WTC11 (cell line): ENCODE measurements at regions not wholly inside any gene's neighbourhood (a gene's known extent, or its start where the extent isn't known, plus 50 kb on each side); places are given as distances from the start of the nearest gene placed in this dataset.

Experiments used
- ATAC-seq: fragments of 200-7000 bp; cut with Tn5 transposase; 2 replicates; pipeline ENCODE4 v1.10.0; 2021; ENCODE audit warnings: mild to moderate bottlenecking, moderate library complexity
- CTCF ChIA-PET: fragments of 300-600 bp; sonication (Branson Sonifier 250); formaldehyde crosslinking; loops from one replicate; lab custom pipeline; 2021; ENCODE audit warnings: antibody characterized with exemption; lab: Charles Lee
- POLR2A ChIA-PET: fragments of 350-600 bp; sonication (Branson Sonifier 250); formaldehyde crosslinking; loops from one replicate; lab custom pipeline; 2021; ENCODE audit warnings: antibody characterized with exemption; lab: Charles Lee
- DNase-seq: peaks from one replicate; pipeline ENCODE4 v3.0.0; 2021; ENCODE audit warnings: low spot score
- H3K27ac Mint-ChIP-seq: 2 replicates; pipeline ENCODE4 v1.8.0; 2021; ENCODE audit warnings: mixed read lengths
- H3K27me3 Mint-ChIP-seq: 2 replicates; pipeline ENCODE4 v1.8.0; 2021; ENCODE audit warnings: low read depth, mild to moderate bottlenecking, moderate library complexity, mixed read lengths
- H3K36me3 Mint-ChIP-seq: 2 replicates; pipeline ENCODE4 v1.8.0; 2021; ENCODE audit warnings: mixed read lengths
- H3K4me1 Mint-ChIP-seq: 2 replicates; pipeline ENCODE4 v1.8.0; 2022; ENCODE audit warnings: mixed read lengths
- H3K4me3 Mint-ChIP-seq: 2 replicates; pipeline ENCODE4 v1.8.0; 2021; ENCODE audit warnings: mild to moderate bottlenecking, moderate library complexity, mixed read lengths
- H3K9me3 Mint-ChIP-seq: 2 replicates; pipeline ENCODE4 v1.8.0; 2021; ENCODE audit warnings: mixed read lengths
- AR ChIP-seq: fragments of 250-450 bp; sonication (Bioruptor Pico); IDR thresholded peaks from 2 replicates; pipeline ENCODE4 v1.9.0; 2021; ENCODE audit warnings: mild to moderate bottlenecking
- ATF1 ChIP-seq: sonication (generic); formaldehyde crosslinking; IDR thresholded peaks from 2 replicates; pipeline ENCODE4 v1.8.1; 2023; ENCODE audit warnings: mild to moderate bottlenecking, moderate library complexity, missing genetic modification reagents
- ATF3 ChIP-seq: sonication (generic); formaldehyde crosslinking; conservative IDR thresholded peaks from 2 replicates; pipeline ENCODE4 v1.8.1; 2022; ENCODE audit warnings: mild to moderate bottlenecking, missing genetic modification reagents
- CREM ChIP-seq: sonication (generic); formaldehyde crosslinking; IDR thresholded peaks from 2 replicates; pipeline ENCODE4 v1.8.1; 2022; ENCODE audit warnings: mild to moderate bottlenecking, missing genetic modification reagents, moderate library complexity
- ELF4 ChIP-seq: sonication (generic); formaldehyde crosslinking; IDR thresholded peaks from 2 replicates; pipeline ENCODE4 v1.8.1; 2022; ENCODE audit warnings: low read depth, mild to moderate bottlenecking, moderate library complexity, missing genetic modification reagents
- HMGXB4 ChIP-seq: sonication (generic); formaldehyde crosslinking; IDR thresholded peaks from 2 replicates; pipeline ENCODE4 v1.8.1; 2023; ENCODE audit warnings: mild to moderate bottlenecking, moderate library complexity, missing genetic modification reagents
- IRF1 ChIP-seq: sonication (generic); formaldehyde crosslinking; IDR thresholded peaks from 2 replicates; pipeline ENCODE4 v1.8.0; 2023; ENCODE audit warnings: missing genetic modification reagents
- MLX ChIP-seq: sonication (generic); formaldehyde crosslinking; IDR thresholded peaks from 2 replicates; pipeline ENCODE4 v1.8.1; 2023; ENCODE audit warnings: mild to moderate bottlenecking, missing genetic modification reagents, moderate library complexity
- MYBL2 ChIP-seq: sonication (generic); formaldehyde crosslinking; IDR thresholded peaks from 2 replicates; pipeline ENCODE4 v1.8.1; 2023; ENCODE audit warnings: mild to moderate bottlenecking, moderate library complexity, missing genetic modification reagents
- NFE2L1 ChIP-seq: sonication (generic); formaldehyde crosslinking; IDR thresholded peaks from 2 replicates; pipeline ENCODE4 v1.8.1; 2023; ENCODE audit warnings: missing genetic modification reagents
- NR3C1 ChIP-seq: sonication (generic); formaldehyde crosslinking; conservative IDR thresholded peaks from 2 replicates; pipeline ENCODE4 v1.8.1; 2023; ENCODE audit warnings: low read depth, mild to moderate bottlenecking, missing genetic modification reagents
- PRDM15 ChIP-seq: sonication (generic); formaldehyde crosslinking; IDR thresholded peaks from 2 replicates; pipeline ENCODE4 v1.8.0; 2022; ENCODE audit warnings: missing genetic modification reagents
- PREB ChIP-seq: sonication (generic); formaldehyde crosslinking; IDR thresholded peaks from 2 replicates; pipeline ENCODE4 v1.8.1; 2022; ENCODE audit warnings: mild to moderate bottlenecking, missing genetic modification reagents, moderate library complexity, borderline replicate concordance
- PRRX2 ChIP-seq: fragments of 250-450 bp; sonication (Bioruptor Pico); IDR thresholded peaks from 2 replicates; pipeline ENCODE4 v1.8.0; 2021; ENCODE audit warnings: mild to moderate bottlenecking
- RORB ChIP-seq: fragments of 250-450 bp; sonication (Bioruptor Pico); IDR thresholded peaks from 2 replicates; pipeline ENCODE4 v1.9.0; 2021; ENCODE audit warnings: mild to moderate bottlenecking
- SMAD3 ChIP-seq: sonication (generic); formaldehyde crosslinking; IDR thresholded peaks from 2 replicates; pipeline ENCODE4 v1.8.0; 2022; ENCODE audit warnings: missing genetic modification reagents, mild to moderate bottlenecking, borderline replicate concordance
- SOX15 ChIP-seq: fragments of 250-450 bp; sonication (Bioruptor Pico); IDR thresholded peaks from 2 replicates; pipeline ENCODE4 v1.9.0; 2021; ENCODE audit warnings: mild to moderate bottlenecking
- TP53 ChIP-seq: sonication (generic); formaldehyde crosslinking; IDR thresholded peaks from 2 replicates; pipeline ENCODE4 v1.8.1; 2023; ENCODE audit warnings: mild to moderate bottlenecking, missing genetic modification reagents
- ZNF416 ChIP-seq: fragments of 250-450 bp; sonication (Bioruptor Pico); IDR thresholded peaks from 2 replicates; pipeline ENCODE4 v1.9.0; 2021; ENCODE audit warnings: mild to moderate bottlenecking, inconsistent platforms

- TF ChIP-seq IRF1 (CRISPR knock-in tag) = no peak
- no peak for TF ChIP-seq MYBL2 (CRISPR knock-in tag)
- TF ChIP-seq, all 79 proteins: peak for 0
These were observed 320.0 kb upstream of the SOX11 start (continued) for GRCh38 chr2:5372141-5372540.

- H3K27me3 Mint-ChIP-seq = peaks cover 11% of the 10 kb centered on the region
- ChIA-PET CTCF (no interaction called here), POLR2A (no interaction called here)
- peaks cover 72% of the 10 kb centered on the region for H3K36me3 Mint-ChIP-seq
- no peak overlapping the region for H3K4me3 Mint-ChIP-seq
- H3K4me1 Mint-ChIP-seq = no peaks in the 10 kb centered on the region
- peaks cover 82% of the 10 kb centered on the region for H3K9me3 Mint-ChIP-seq
- ATAC-seq (peak; percentile 32; the same call in 1 of the 2 replicates), DNase-seq (no peak)
- TF ChIP-seq PRDM15 (CRISPR knock-in tag) (peak; percentile 51), ATF1 (no peak)
- H3K27ac Mint-ChIP-seq = no peak overlapping the region
These were observed 319.0 kb upstream of the SOX11 start for GRCh38 chr2:5373200-5373599.

GRCh38 chr2:5374762-5375161 is 317.4 kb upstream of the SOX11 start:
- Mint-ChIP-seq H3K27me3 (peaks cover 9% of the 10 kb centered on the region), H3K36me3 (peaks cover 74% of the 10 kb centered on the region), H3K9me3 (peaks cover 83% of the 10 kb centered on the region), H3K4me3 (no peak overlapping the region), H3K4me1 (no peaks in the 10 kb centered on the region), H3K27ac (no peak overlapping the region)
- ChIA-PET POLR2A (no interaction called here), CTCF (no interaction called here)
- TF ChIP-seq TP53 (CRISPR knock-in tag) = no peak
- TF ChIP-seq NFE2L1 (CRISPR knock-in tag) = no peak
- TF ChIP-seq SOX15 (CRISPR knock-in tag) = no peak
- no peak for TF ChIP-seq ZNF416 (CRISPR knock-in tag)
- TF ChIP-seq PRRX2 (CRISPR knock-in tag) = no peak
- TF ChIP-seq AR (CRISPR knock-in tag) = no peak
- ATAC-seq (no peak), DNase-seq (no peak)

GRCh38 chr2:5377323-5377722 is 314.9 kb upstream of the SOX11 start:
- Mint-ChIP-seq H3K36me3 (peaks cover 82% of the 10 kb centered on the region), H3K4me3 (no peak overlapping the region), H3K27me3 (peaks cover 7% of the 10 kb centered on the region), H3K27ac (no peak overlapping the region), H3K4me1 (no peaks in the 10 kb centered on the region), H3K9me3 (peaks cover 80% of the 10 kb centered on the region)
- ChIA-PET POLR2A (no interaction called here), CTCF (no interaction called here)
- DNase-seq = no peak
- ATAC-seq = no peak
- TF ChIP-seq NR3C1 (CRISPR knock-in tag) (no peak), ELF4 (CRISPR knock-in tag) (no peak), CREM (no peak), RORB (CRISPR knock-in tag) (no peak), ATF1 (no peak), MLX (no peak), PREB (CRISPR knock-in tag) (no peak), SMAD3 (CRISPR knock-in tag) (no peak), HMGXB4 (no peak), SOX15 (CRISPR knock-in tag) (no peak), ATF3 (CRISPR knock-in tag) (no peak)
